ENCODE measurements at regions not wholly inside any gene's neighbourhood (a gene's known extent, or its start where the extent isn't known, plus 50 kb on each side); places are given as distances from the start of the nearest gene placed in this dataset.

GRCh38 chr7:25966469-25966868, 185.5 kb upstream of the NFE2L3 start:
- TF ChIP-seq, protein P1, sequence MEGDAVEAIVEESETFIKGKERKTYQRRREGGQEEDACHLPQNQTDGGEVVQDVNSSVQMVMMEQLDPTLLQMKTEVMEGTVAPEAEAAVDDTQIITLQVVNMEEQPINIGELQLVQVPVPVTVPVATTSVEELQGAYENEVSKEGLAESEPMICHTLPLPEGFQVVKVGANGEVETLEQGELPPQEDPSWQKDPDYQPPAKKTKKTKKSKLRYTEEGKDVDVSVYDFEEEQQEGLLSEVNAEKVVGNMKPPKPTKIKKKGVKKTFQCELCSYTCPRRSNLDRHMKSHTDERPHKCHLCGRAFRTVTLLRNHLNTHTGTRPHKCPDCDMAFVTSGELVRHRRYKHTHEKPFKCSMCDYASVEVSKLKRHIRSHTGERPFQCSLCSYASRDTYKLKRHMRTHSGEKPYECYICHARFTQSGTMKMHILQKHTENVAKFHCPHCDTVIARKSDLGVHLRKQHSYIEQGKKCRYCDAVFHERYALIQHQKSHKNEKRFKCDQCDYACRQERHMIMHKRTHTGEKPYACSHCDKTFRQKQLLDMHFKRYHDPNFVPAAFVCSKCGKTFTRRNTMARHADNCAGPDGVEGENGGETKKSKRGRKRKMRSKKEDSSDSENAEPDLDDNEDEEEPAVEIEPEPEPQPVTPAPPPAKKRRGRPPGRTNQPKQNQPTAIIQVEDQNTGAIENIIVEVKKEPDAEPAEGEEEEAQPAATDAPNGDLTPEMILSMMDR (IDR thresholded peaks at IDR 0.05; ENCODE audit: poor library complexity, severe bottlenecking) = no peak
- TF ChIP-seq REST (IDR thresholded peaks at IDR 0.05; ENCODE audit: borderline replicate concordance) (no peak), POLR2AphosphoS5 (IDR thresholded peaks at IDR 0.05) (no peak)

Data from neural cell (in vitro differentiated cells).